PC-9 (cell line): ENCODE measurements at regions not wholly inside any gene's neighbourhood (a gene's known extent, or its start where the extent isn't known, plus 50 kb on each side); places are given as distances from the start of the nearest gene placed in this dataset.

Source experiments
- EZH2 ChIP-seq: fragments of 200-600 bp; sonication (generic); IDR thresholded peaks from 2 replicates; pipeline ENCODE4 v1.8.0; 2017; ENCODE audit warnings: antibody characterized with exemption, low read depth
- TF ChIP-seq, protein P1 (sequence below): fragments of 200-600 bp; sonication (generic); conservative IDR thresholded peaks from 2 replicates; pipeline ENCODE4 v1.6.1; 2017; ENCODE audit warnings: mixed run types, antibody characterized with exemption, mild to moderate bottlenecking, moderate library complexity

DNA sequence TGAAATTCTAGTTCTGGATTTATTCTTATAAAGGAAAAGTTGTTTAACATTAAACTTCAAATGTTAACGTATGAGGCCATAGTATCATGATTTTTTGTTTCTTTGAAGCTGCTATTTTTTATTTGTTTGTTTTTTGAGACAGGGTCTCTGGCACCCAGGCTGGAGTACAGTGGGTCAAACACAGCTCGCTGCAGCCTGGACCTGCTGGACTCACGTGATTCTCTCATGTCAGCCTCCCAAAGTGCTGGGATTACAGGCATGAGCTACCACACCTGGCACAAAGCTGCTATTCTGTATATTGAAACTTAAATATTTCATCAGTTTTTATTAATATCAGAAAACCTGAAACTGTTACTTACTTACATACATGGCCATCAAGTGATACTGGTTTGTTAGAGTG, 89.5 kb upstream of the RPRM start:
- TF ChIP-seq, protein P1, sequence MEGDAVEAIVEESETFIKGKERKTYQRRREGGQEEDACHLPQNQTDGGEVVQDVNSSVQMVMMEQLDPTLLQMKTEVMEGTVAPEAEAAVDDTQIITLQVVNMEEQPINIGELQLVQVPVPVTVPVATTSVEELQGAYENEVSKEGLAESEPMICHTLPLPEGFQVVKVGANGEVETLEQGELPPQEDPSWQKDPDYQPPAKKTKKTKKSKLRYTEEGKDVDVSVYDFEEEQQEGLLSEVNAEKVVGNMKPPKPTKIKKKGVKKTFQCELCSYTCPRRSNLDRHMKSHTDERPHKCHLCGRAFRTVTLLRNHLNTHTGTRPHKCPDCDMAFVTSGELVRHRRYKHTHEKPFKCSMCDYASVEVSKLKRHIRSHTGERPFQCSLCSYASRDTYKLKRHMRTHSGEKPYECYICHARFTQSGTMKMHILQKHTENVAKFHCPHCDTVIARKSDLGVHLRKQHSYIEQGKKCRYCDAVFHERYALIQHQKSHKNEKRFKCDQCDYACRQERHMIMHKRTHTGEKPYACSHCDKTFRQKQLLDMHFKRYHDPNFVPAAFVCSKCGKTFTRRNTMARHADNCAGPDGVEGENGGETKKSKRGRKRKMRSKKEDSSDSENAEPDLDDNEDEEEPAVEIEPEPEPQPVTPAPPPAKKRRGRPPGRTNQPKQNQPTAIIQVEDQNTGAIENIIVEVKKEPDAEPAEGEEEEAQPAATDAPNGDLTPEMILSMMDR: no peak
- TF ChIP-seq EZH2: no peak
